OCI-LY3 (cell line): ENCODE measurements at regions not wholly inside any gene's neighbourhood (a gene's known extent, or its start where the extent isn't known, plus 50 kb on each side); places are given as distances from the start of the nearest gene placed in this dataset.

Experiments
- EZH2phosphoT487 ChIP-seq: fragments of 200-600 bp; shearing (Covaris generic); IDR thresholded peaks from 2 replicates; pipeline ENCODE4 v1.6.1; 2018; ENCODE audit warnings: antibody characterized with exemption, mixed run types, low read depth
- TF ChIP-seq, protein P1 (sequence below): fragments of 200-600, 300-600 bp; sonication (generic); IDR thresholded peaks from 2 replicates; pipeline ENCODE4 v1.5.1; 2014; ENCODE audit warnings: antibody characterized with exemption, low read length, low read depth

DNA sequence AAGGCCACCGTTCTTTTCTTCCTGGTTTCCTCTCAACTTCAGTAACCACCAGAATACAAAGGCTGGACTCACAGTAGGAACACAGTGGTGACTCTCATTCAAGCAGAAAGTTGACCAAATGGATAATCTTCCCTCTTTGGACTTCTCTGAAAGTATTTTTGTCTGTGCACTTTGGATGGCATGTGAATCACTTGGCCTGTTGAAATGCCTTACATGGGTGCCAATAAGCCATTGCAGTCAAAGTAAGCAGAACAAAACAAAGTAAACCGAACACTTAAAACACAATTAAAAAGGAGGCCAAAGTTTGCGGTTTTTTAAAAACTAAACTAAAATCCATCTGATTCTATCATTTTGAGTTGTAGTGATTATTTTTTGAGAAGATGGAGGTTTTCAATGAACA is 370.1 kb upstream of the DDHD1 start:
- TF ChIP-seq, protein P1, sequence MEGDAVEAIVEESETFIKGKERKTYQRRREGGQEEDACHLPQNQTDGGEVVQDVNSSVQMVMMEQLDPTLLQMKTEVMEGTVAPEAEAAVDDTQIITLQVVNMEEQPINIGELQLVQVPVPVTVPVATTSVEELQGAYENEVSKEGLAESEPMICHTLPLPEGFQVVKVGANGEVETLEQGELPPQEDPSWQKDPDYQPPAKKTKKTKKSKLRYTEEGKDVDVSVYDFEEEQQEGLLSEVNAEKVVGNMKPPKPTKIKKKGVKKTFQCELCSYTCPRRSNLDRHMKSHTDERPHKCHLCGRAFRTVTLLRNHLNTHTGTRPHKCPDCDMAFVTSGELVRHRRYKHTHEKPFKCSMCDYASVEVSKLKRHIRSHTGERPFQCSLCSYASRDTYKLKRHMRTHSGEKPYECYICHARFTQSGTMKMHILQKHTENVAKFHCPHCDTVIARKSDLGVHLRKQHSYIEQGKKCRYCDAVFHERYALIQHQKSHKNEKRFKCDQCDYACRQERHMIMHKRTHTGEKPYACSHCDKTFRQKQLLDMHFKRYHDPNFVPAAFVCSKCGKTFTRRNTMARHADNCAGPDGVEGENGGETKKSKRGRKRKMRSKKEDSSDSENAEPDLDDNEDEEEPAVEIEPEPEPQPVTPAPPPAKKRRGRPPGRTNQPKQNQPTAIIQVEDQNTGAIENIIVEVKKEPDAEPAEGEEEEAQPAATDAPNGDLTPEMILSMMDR, result no peak
- no peak for TF ChIP-seq EZH2phosphoT487
